GM12878 (cell line): ENCODE measurements at regions not wholly inside any gene's neighbourhood (a gene's known extent, or its start where the extent isn't known, plus 50 kb on each side); places are given as distances from the start of the nearest gene placed in this dataset.

ENCODE experiments used
- ATAC-seq: fragments of 200-7000 bp; cut with Tn5 transposase; 3 replicates; pipeline ENCODE4 v1.9.1; 2020; ENCODE audit warnings: mild to moderate bottlenecking, moderate library complexity
- BruUV-seq: library from RNA; stranded (reverse); fragments of 400-500 nt; replicated peaks from 2 replicates; lab custom pipeline; 2021; lab: Mats Ljungman, UMichigan
- CTCF ChIA-PET: fragments of 300-600 bp; sonication (Branson Sonifier 250); formaldehyde crosslinking; extraction: SDS; loops from one replicate; lab custom pipeline; 2021; ENCODE audit warnings: inconsistent platforms; lab: Yijun Ruan, JAX
- POLR2A ChIA-PET: fragments of 350-600 bp; formaldehyde crosslinking; extraction: SDS; loops from one replicate; lab custom pipeline; 2021; ENCODE audit warnings: inconsistent platforms; lab: Charles Lee
- RAD21 ChIA-PET: fragments of 300-600 bp; sonication (Branson Sonifier 250); formaldehyde crosslinking; loops from one replicate; lab custom pipeline; 2023; ENCODE audit warnings: antibody characterized with exemption; ENCODE audit not compliant: unreplicated experiment; lab: Charles Lee
- SMC1A ChIA-PET: fragments of 300-600 bp; sonication (Branson Sonifier 250); formaldehyde crosslinking; loops from one replicate; lab custom pipeline; 2023; ENCODE audit not compliant: unreplicated experiment, uncharacterized antibody; lab: Charles Lee
- DNase-seq: peaks from one replicate; pipeline ENCODE4 v3.0.0-alpha.2; 2011; ENCODE audit warnings: low read depth, low spot score
- FAIRE-seq: peaks from 3 replicates; lab custom pipeline; 2011; peaks lifted over from hg19 to GRCh38; lab: Jason Lieb, UNC
- H2AFZ ChIP-seq: 2 replicates; pipeline ENCODE4 v1.6.0; 2011; ENCODE audit warnings: low read depth, low read length, control low read depth; ENCODE audit not compliant: control insufficient read depth
- H3K27ac ChIP-seq: 2 replicates; pipeline ENCODE4 v1.5.1; 2011; ENCODE audit warnings: control low read depth; ENCODE audit not compliant: control insufficient read depth, insufficient read depth
- H3K27me3 ChIP-seq, 2 experiments: replicated peaks in 1 of 2; 2 replicates each; pipeline versions ENCODE4 v1.6.0 to v1.6.1; 2011; ENCODE audit warnings: low read length in 1 of 2; ENCODE audit not compliant: control insufficient read depth in 2 of 2, insufficient read depth in 2 of 2
- H3K36me3 ChIP-seq, 2 experiments: 2 replicates each; pipeline ENCODE4 v1.5.1; 2011; ENCODE audit warnings: low read length in 1 of 2; ENCODE audit not compliant: control insufficient read depth in 2 of 2, insufficient read depth in 2 of 2
- H3K4me1 ChIP-seq: 2 replicates; pipeline ENCODE4 v1.6.1; 2011; ENCODE audit warnings: mild to moderate bottlenecking, low read length, moderate library complexity, mixed read lengths; ENCODE audit not compliant: control insufficient read depth, insufficient read depth
- H3K4me2 ChIP-seq: 2 replicates; pipeline ENCODE4 v1.6.0; 2011; ENCODE audit warnings: control low read depth; ENCODE audit not compliant: control insufficient read depth, insufficient read depth
- H3K4me3 ChIP-seq: fragments of 200-600 bp; sonication (generic); 2 replicates; pipeline ENCODE4 v1.5.1; 2016
- H3K79me2 ChIP-seq: 2 replicates; pipeline ENCODE4 v1.6.0; 2011; ENCODE audit warnings: low read length; ENCODE audit not compliant: control insufficient read depth, insufficient read depth
- H3K9ac ChIP-seq: 2 replicates; pipeline ENCODE4 v1.8.0; 2011; ENCODE audit warnings: low read length, control low read depth, mixed read lengths; ENCODE audit not compliant: control insufficient read depth, insufficient read depth
- H3K9me3 ChIP-seq: replicated peaks from 3 replicates; pipeline ENCODE4 v1.5.1; 2011; ENCODE audit warnings: mild to moderate bottlenecking, low read length; ENCODE audit not compliant: control insufficient read depth, insufficient read depth
- H4K20me1 ChIP-seq: 2 replicates; pipeline ENCODE4 v1.6.0; 2011; ENCODE audit not compliant: control insufficient read depth, insufficient read depth
- BACH1 ChIP-seq: fragments of 450-650 bp; IDR thresholded peaks from 2 replicates; pipeline ENCODE4 v1.6.1; 2017; ENCODE audit warnings: mild to moderate bottlenecking, borderline replicate concordance
- CEBPZ ChIP-seq: fragments of 150-350 bp; IDR thresholded peaks from 2 replicates; pipeline ENCODE4 v1.6.1; 2016; ENCODE audit warnings: low read depth, low read length
- CTCF ChIP-seq, 3 experiments: IDR thresholded peaks in 2 of 3; conservative IDR thresholded peaks in 1 of 3; 2 replicates each; pipeline ENCODE4 v1.5.1; 2011; ENCODE audit warnings: low read depth in 3 of 3, low read length in 3 of 3, mild to moderate bottlenecking in 3 of 3, control low read depth in 2 of 3, moderate library complexity in 2 of 3, inconsistent platforms in 1 of 3, mixed read lengths in 1 of 3; ENCODE audit not compliant: control insufficient read depth in 2 of 3, insufficient read depth in 1 of 3; ENCODE audit errors: extremely low read depth in 1 of 3
- CUX1 ChIP-seq: IDR thresholded peaks from 2 replicates; pipeline ENCODE4 v1.6.1; 2012; ENCODE audit warnings: improper control_type of control experiment, low read depth, low read length; ENCODE audit not compliant: insufficient replicate concordance
- EGR1 ChIP-seq, 2 experiments: IDR thresholded peaks; 1 replicate in 1 of 2; 2 replicates in 1 of 2; pipeline ENCODE4 v1.6.1; 2011 to 2012; ENCODE audit warnings: low read depth in 2 of 2, low read length in 2 of 2, borderline replicate concordance in 1 of 2, mild to moderate bottlenecking in 1 of 2, moderate library complexity in 1 of 2
- ETV6 ChIP-seq, 2 experiments: fragments of 450-650 bp in 1 of 2; IDR thresholded peaks in 1 of 2; conservative IDR thresholded peaks in 1 of 2; 2 replicates each; pipeline ENCODE4 v1.6.1; 2014; ENCODE audit warnings: antibody characterized with exemption in 1 of 2, borderline replicate concordance in 1 of 2, low read depth in 1 of 2, mild to moderate bottlenecking in 1 of 2, moderate library complexity in 1 of 2
- HCFC1 ChIP-seq: fragments of 150-350 bp; IDR thresholded peaks from 2 replicates; pipeline ENCODE4 v1.6.1; 2014; ENCODE audit warnings: low read length
- RAD21 ChIP-seq: IDR thresholded peaks from 2 replicates; pipeline ENCODE4 v1.6.1; 2011; ENCODE audit warnings: mild to moderate bottlenecking, low read depth, low read length, moderate library complexity; ENCODE audit not compliant: insufficient read depth
- YY1 ChIP-seq: IDR thresholded peaks from 2 replicates; pipeline ENCODE4 v1.6.1; 2011; ENCODE audit warnings: low read depth, mild to moderate bottlenecking, low read length
- WGBS: methylation state at CpG from one replicate; pipeline ENCODE4 v1.1.6; 2016; ENCODE audit warnings: low lambda C conversion rate; ENCODE audit not compliant: insufficient replicate concordance, insufficient coverage; ENCODE audit errors: missing lambda C conversion rate; 5-methylcytosine and 5-hydroxymethylcytosine counted together
- in situ Hi-C: fragments of 300-500 bp; cut with MboI; formaldehyde crosslinking; loops from 9 replicates; pipeline ENCODE4 v1.14.3; 2018; ENCODE audit warnings: mixed read lengths
- intact Hi-C: fragments of 100-400 bp; cut with micrococcal nuclease; formaldehyde crosslinking; loops from one replicate; pipeline ENCODE4 v1.14.2; 2022; ENCODE audit not compliant: unreplicated experiment

- no peak overlapping the region for H3K4me3 ChIP-seq
- POLR2A ChIA-PET = no interaction called here
- CTCF ChIA-PET = no interaction called here
- H3K4me1 ChIP-seq = peaks cover 4% of the 10 kb centered on the region; the same call in 1 of the 2 replicates
- no peak overlapping the region for H3K9ac ChIP-seq
- intact Hi-C loops (no loop called here), in situ Hi-C loops (no loop called here)
- no peaks in the 10 kb centered on the region; the same call in 2 of the 3 replicates for H3K9me3 ChIP-seq
- 54% methylated on average over 15 of the region's 15 CpGs for WGBS
- H2AFZ ChIP-seq = no peak overlapping the region
- H3K4me2 ChIP-seq = no peak overlapping the region
- ATAC-seq (no peak), DNase-seq (no peak), FAIRE-seq (no peak)
- H3K27me3 ChIP-seq = no peaks in the 10 kb centered on the region; a peak in 1 of 4 replicates
- H3K27ac ChIP-seq = no peak overlapping the region
- RAD21 ChIA-PET = interaction anchor here (1.0 kb wide), 1 partner anchor 49 kb away, joined by 3 read pairs; no protein-coding TSS in a partner anchor
- no TSS peak for BruUV-seq
- no peaks in the 10 kb centered on the region for H3K36me3 ChIP-seq
- H3K79me2 ChIP-seq = no peaks in the 10 kb centered on the region
- H4K20me1 ChIP-seq = no peaks in the 10 kb centered on the region
- SMC1A ChIA-PET = interaction anchor here (0.6 kb wide), 1 partner anchor 138 kb away, joined by 3 read pairs; no protein-coding TSS in a partner anchor
- TF ChIP-seq YY1 = no peak
- TF ChIP-seq EGR1 (IDR thresholded peaks at IDR 0.05; ENCODE audit: borderline replicate concordance in 1 of 2, low read depth in 2 of 2, low read length in 2 of 2) = no peak
- no peak for TF ChIP-seq BACH1
- TF ChIP-seq CTCF (IDR thresholded peaks at IDR 0.05 in 2 of 3, conservative IDR thresholded peaks at IDR 0.05 in 1 of 3; ENCODE audit: control insufficient read depth in 2 of 3, extremely low read depth in 1 of 3, insufficient read depth in 1 of 3, low read depth in 3 of 3, low read length in 3 of 3) = no peak
- no peak for TF ChIP-seq CUX1
- no peak for TF ChIP-seq HCFC1
- TF ChIP-seq CEBPZ = no peak
- TF ChIP-seq RAD21 = no peak
- TF ChIP-seq ETV6 (conservative IDR thresholded peaks at IDR 0.05 in 1 of 2, IDR thresholded peaks at IDR 0.05 in 1 of 2; ENCODE audit: borderline replicate concordance in 1 of 2, low read depth in 1 of 2) = no peak
These were observed 313.1 kb upstream of the ZNF32 start for GRCh38 chr10:43961523-43962345.
